Adrenal gland (tissue), 5 donors: ENCODE measurements at regions not wholly inside any gene's neighbourhood (a gene's known extent, or its start where the extent isn't known, plus 50 kb on each side); places are given as distances from the start of the nearest gene placed in this dataset.

ENCODE experiments used
- CTCF ChIP-seq, 6 experiments: fragments of 450-650 bp in 4 of 6; fragments of 200-600 bp in 2 of 6; sonication (generic) in 1 of 6; IDR thresholded peaks; 1 replicate in 5 of 6; 2 replicates in 1 of 6; pipeline versions ENCODE4 v1.5.1 to v1.8.0; 2016 to 2021; ENCODE audit warnings: antibody characterized with exemption in 6 of 6, mild to moderate bottlenecking in 2 of 6, moderate library complexity in 1 of 6
- POLR2A ChIP-seq, 2 donors: fragments of 450-650 bp; IDR thresholded peaks; one replicate each; pipeline ENCODE4 v1.6.1; 2017; ENCODE audit warnings: antibody characterized with exemption in 2 of 2, mild to moderate bottlenecking in 2 of 2, moderate library complexity in 1 of 2
- donor health status: DM: no; HTN: no; CAD: no.

- no peak for TF ChIP-seq CTCF (IDR thresholded peaks at IDR 0.05)
- TF ChIP-seq POLR2A (IDR thresholded peaks at IDR 0.05): no peak
Observed at GRCh38 chr5:96140084-96140483, 178.4 kb upstream of the ELL2 start.
